Activated CD4-positive, alpha-beta T cell treated with anti-CD3 and anti-CD28 coated beads for 36 hours (primary cell): ENCODE measurements at regions not wholly inside any gene's neighbourhood (a gene's known extent, or its start where the extent isn't known, plus 50 kb on each side); places are given as distances from the start of the nearest gene placed in this dataset.
"Not testable (repeated sequence)": the region's sequence is repeated elsewhere in the genome, so short reads cannot be mapped to it uniquely, and the experiment has no call there.

ENCODE experiments used
- ATAC-seq: fragments of 200-7000 bp; cut with Tn5 transposase; one replicate; pipeline ENCODE4 v1.10.0; 2021; ENCODE audit warnings: mild to moderate bottlenecking, moderate library complexity
- CTCF ChIA-PET: fragments of 350-600 bp; sonication (Branson Sonifier 250); formaldehyde crosslinking; loops from one replicate; lab custom pipeline; 2021; ENCODE audit warnings: antibody characterized with exemption; lab: Charles Lee
- POLR2A ChIA-PET: fragments of 350-600 bp; sonication (Branson Sonifier 250); formaldehyde crosslinking; loops from one replicate; lab custom pipeline; 2021; ENCODE audit warnings: antibody characterized with exemption, inconsistent platforms; lab: Charles Lee
- DNase-seq: peaks from one replicate; pipeline ENCODE4 v3.0.0-alpha.2; 2020
- H3K27ac Mint-ChIP-seq: one replicate; pipeline ENCODE4 v1.8.0; 2021; ENCODE audit warnings: mixed read lengths
- H3K27me3 Mint-ChIP-seq: one replicate; pipeline ENCODE4 v1.8.0; 2021; ENCODE audit warnings: mixed read lengths
- H3K36me3 Mint-ChIP-seq: one replicate; pipeline ENCODE4 v1.8.0; 2021; ENCODE audit warnings: low read depth, mixed read lengths
- H3K4me1 Mint-ChIP-seq: one replicate; pipeline ENCODE4 v1.8.0; 2021; ENCODE audit warnings: mixed read lengths
- H3K4me3 Mint-ChIP-seq: one replicate; pipeline ENCODE4 v1.8.0; 2021; ENCODE audit warnings: mild to moderate bottlenecking, moderate library complexity, mixed read lengths
- H3K9me3 Mint-ChIP-seq: one replicate; pipeline ENCODE4 v1.8.0; 2021; ENCODE audit warnings: low read depth, mixed read lengths
- intact Hi-C, 2 experiments: fragments of 100-400 bp; cut with DNase I in 1 of 2; cut with micrococcal nuclease in 1 of 2; formaldehyde crosslinking; loops; one replicate each; pipeline versions ENCODE4 v1.14.2 to v1.15.1; 2022 to 2024; cut with DNase I, micrococcal nuclease

DNA sequence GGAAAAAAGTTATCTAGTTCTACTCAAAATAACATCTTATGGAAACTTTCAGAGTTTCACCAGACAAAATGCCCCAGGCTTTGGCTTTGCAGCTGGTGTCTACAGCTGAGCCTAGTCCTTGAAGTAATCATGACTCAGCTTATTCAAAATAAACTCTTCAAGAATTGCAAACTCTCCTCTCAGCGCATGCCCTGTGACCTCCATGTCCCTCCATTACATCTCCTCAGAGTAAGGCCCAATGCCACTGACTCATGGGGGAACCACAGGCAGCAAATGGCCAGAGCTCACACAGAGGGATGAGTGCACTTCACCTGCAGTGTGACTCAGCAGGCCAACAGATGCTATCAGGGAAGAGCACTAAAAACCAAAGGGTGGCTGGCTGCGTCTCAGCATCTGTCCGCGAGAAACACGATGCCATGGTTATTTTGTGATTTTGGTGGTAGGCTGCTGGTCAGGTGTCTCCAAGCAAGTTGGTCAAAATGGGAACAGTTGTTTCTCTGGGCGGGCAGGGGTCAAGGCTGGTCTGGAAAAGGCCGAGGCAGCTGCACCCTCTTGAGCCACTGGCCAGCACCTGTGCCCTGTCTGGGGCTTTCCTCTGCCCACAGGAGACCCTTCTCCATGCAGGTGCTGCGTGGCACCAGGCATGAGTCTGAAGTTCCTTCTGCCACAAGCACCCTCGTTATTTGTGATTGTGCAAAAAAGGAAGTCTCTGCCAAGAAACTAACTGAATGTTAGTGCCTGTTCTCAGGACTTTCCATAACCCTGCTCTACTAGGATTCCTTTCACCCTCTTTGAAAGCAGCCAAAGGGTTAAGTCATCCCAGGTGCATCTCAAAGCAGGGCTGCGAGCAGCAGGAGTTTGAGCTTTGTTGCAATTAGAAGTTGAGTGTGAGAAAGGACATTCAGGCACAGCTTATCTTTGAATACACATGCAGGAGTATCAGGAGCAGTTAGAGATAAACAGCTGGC lies 118.1 kb upstream of the PLGLB2 start:
- H3K27me3 Mint-ChIP-seq, POLR2A ChIA-PET, CTCF ChIA-PET, H3K9me3 Mint-ChIP-seq, H3K36me3 Mint-ChIP-seq, H3K4me3 Mint-ChIP-seq, intact Hi-C loops, H3K27ac Mint-ChIP-seq: not testable (repeated sequence)
- DNase-seq = peak; percentile 51
- ATAC-seq = peak; percentile 43
- H3K4me1 Mint-ChIP-seq = peaks cover 16% of the 10 kb centered on the region

DNA sequence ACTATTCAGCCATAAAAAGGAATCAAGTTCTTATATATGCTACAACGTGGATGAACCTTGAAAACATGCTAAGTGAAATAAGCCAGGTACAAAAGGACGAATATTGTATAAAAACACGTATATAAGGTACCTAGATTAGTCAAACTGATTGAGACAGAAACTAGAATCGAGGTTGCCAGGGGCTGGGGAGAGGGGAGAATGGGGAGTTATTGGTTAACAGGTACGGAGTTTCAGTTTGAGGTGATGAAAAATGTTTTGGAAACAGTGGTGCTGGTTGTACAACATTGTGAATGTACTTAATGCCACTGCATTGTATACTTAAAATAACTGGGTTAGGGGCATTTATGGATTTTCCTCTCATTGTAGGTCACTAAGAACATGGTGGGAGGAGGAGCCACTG lies 117.0 kb upstream of the PLGLB2 start:
- H3K4me3 Mint-ChIP-seq, POLR2A ChIA-PET, H3K36me3 Mint-ChIP-seq, H3K9me3 Mint-ChIP-seq, CTCF ChIA-PET, intact Hi-C loops, DNase-seq, H3K27me3 Mint-ChIP-seq, H3K27ac Mint-ChIP-seq: not testable (repeated sequence)
- H3K4me1 Mint-ChIP-seq = peaks cover 20% of the 10 kb centered on the region
- peak; percentile 21 for ATAC-seq

DNA sequence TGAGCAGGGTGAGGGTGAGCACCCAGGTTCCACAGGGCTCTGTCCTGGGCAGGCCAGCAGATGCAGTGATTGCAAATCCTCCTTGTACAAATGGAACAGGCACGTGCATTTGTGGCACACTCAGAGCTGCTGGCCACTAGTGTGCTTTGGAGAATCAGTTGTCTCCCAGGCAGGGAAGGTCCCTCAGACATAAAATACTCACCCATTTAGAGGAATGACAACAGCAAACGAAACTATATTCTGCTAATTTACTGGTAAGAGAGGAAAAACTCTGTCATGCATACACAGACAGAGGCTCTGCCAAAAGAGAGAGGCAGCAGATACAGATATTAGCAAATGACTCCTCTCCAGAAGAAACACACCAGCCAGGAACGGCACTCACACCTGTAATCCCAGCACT lies 116.5 kb upstream of the PLGLB2 start:
- ATAC-seq = peak; percentile 56
- H3K9me3 Mint-ChIP-seq, CTCF ChIA-PET, H3K27me3 Mint-ChIP-seq, H3K36me3 Mint-ChIP-seq, POLR2A ChIA-PET, intact Hi-C loops, H3K4me3 Mint-ChIP-seq: not testable (repeated sequence)
- DNase-seq = peak; percentile 41
- H3K27ac Mint-ChIP-seq = peak overlapping the region; percentile 94
- peaks cover 20% of the 10 kb centered on the region for H3K4me1 Mint-ChIP-seq

DNA sequence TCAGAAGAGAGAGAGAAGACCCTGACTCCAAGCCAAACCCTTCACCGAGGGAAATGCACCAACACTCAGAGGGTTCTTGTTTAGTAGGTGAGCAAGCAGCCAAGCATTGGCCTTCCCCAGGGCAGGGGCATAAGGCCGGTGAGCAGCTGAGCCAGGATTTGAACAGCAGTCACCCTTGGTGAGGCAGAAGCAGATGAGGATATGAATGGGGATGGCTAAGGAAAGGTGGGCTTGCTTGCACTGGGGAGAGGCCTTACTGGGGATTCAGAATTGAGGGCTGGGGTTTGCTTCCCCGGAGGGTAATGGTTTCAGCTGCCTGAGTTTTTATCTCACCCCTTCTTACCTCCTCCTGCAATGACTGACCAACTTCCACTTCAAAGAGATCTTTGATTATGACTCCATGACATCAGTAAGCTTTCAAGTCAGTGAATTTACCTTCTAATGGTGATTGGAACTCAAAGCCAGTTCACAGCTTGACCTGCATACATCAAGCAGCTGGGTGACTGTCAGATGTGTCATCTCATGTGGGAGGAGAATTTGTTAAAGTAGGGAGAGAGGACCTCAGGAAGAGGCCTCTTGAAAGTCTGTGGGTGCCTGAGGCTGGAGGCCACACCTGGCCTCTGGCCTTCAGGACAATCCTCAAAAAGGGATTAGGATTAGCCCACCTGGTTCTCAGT lies 114.5 kb upstream of the PLGLB2 start:
- peaks cover 20% of the 10 kb centered on the region for H3K4me1 Mint-ChIP-seq
- DNase-seq (peak; percentile 31), ATAC-seq (peak; percentile 42)
- H3K4me3 Mint-ChIP-seq, H3K36me3 Mint-ChIP-seq, intact Hi-C loops, POLR2A ChIA-PET, H3K9me3 Mint-ChIP-seq, CTCF ChIA-PET, H3K27me3 Mint-ChIP-seq: not testable (repeated sequence)
- H3K27ac Mint-ChIP-seq = peak overlapping the region; percentile 65

DNA sequence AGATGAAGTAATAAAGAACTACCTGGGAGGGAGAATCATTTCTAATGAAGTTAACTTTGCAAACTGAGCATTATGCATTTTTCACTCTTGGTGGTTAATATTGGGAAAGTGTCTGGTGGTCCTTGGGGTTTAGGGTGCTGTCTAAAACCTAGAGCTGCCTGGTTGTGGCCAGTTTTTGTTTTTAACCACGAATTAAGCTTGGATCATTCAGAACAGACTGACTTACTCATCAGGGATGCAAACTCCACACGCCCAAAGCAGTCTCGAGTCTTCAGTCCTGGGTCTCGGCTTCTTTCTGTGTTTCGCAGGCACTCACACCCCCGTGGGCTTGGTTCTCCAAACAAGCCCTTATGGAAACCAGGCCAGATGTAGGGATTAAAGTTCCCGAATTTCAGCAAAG lies 113.8 kb upstream of the PLGLB2 start:
- POLR2A ChIA-PET, H3K4me3 Mint-ChIP-seq, intact Hi-C loops, H3K27me3 Mint-ChIP-seq, H3K36me3 Mint-ChIP-seq, H3K9me3 Mint-ChIP-seq, CTCF ChIA-PET: not testable (repeated sequence)
- ATAC-seq = peak; percentile 46
- Mint-ChIP-seq H3K27ac (peak overlapping the region; percentile 90), H3K4me1 (peaks cover 20% of the 10 kb centered on the region)
- DNase-seq = peak; percentile 29

DNA sequence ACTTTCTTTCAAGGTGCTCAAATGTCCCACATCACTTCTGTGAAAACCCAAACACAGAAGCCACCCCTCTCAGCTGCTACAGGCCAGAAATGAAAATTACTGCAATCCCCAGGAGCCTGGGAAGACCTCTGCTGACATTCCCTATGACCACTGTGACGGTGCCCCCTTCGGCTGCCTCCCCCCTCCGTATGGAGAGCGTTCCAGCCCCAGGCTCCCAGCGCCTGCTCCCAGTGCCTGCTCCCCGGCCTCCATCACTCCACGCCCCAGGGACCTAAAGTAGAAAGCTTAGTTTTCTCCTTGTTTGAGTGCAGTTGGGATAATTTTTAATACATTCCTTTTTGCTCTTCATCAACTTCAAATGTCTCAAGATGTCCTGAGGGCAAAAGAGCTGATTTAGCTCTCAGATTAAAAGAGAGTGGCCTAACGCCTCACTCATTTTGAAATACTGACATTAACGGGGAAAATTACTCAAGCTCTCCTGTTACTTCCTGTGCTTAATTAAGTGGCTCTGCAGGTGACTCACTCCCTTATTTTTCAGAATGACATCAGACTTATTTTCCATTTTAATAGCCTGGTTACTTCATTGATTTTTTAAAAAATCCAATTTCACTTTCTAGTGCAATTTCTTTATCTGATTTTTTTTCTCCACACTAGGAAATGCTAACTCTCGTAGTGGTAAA lies 112.8 kb upstream of the PLGLB2 start:
- H3K9me3 Mint-ChIP-seq, H3K27me3 Mint-ChIP-seq, CTCF ChIA-PET, POLR2A ChIA-PET, H3K36me3 Mint-ChIP-seq, H3K4me3 Mint-ChIP-seq, intact Hi-C loops: not testable (repeated sequence)
- peak; percentile 29 for ATAC-seq
- peaks cover 19% of the 10 kb centered on the region for H3K4me1 Mint-ChIP-seq
- peak overlapping the region; percentile 90 for H3K27ac Mint-ChIP-seq
- DNase-seq = peak; percentile 11

DNA sequence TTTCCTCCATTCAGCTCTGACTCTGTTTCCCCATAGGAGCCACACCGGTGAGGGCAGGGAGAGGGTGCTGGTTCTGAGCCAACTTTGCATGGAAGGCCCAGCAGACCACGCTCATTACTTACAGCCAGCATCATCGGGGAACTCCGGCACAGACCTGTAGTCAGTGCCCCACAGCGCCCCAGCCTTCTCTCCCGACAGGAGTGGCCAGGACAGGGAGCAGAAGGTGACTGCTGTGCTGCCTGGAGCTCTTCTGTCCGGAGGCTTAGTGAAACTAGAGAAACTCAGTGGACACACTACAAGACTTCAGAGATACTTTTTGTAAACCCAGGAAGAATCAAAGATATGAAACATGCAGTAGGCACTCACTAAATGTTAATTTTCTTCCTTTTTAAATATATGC lies 111.6 kb upstream of the PLGLB2 start:
- peaks cover 18% of the 10 kb centered on the region for H3K4me1 Mint-ChIP-seq
- H3K27ac Mint-ChIP-seq, H3K36me3 Mint-ChIP-seq, H3K9me3 Mint-ChIP-seq, H3K27me3 Mint-ChIP-seq, H3K4me3 Mint-ChIP-seq, ATAC-seq, intact Hi-C loops, DNase-seq, CTCF ChIA-PET, POLR2A ChIA-PET: not testable (repeated sequence)

DNA sequence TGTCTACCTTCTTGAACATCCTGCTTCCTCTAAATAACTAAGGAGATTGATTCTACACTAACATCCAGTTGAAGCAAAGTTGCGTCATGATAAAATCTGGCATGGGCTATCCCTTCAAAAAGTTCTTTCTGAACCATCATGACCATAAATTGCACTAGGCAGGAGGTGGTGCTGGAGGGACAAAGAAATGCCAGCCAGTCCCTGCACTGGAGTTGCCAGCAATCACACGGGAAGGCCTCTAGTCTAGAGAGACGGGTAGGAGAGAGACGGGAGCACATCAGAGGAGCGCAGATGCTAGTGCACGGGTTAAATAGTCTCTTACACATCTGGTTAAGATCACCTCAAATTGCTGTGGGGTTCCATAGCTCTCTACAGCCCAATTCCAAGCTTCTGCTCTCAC lies 111.2 kb upstream of the PLGLB2 start:
- H3K27ac Mint-ChIP-seq, intact Hi-C loops, H3K36me3 Mint-ChIP-seq, ATAC-seq, DNase-seq, POLR2A ChIA-PET, CTCF ChIA-PET, H3K9me3 Mint-ChIP-seq, H3K27me3 Mint-ChIP-seq, H3K4me3 Mint-ChIP-seq: not testable (repeated sequence)
- H3K4me1 Mint-ChIP-seq = peaks cover 15% of the 10 kb centered on the region

DNA sequence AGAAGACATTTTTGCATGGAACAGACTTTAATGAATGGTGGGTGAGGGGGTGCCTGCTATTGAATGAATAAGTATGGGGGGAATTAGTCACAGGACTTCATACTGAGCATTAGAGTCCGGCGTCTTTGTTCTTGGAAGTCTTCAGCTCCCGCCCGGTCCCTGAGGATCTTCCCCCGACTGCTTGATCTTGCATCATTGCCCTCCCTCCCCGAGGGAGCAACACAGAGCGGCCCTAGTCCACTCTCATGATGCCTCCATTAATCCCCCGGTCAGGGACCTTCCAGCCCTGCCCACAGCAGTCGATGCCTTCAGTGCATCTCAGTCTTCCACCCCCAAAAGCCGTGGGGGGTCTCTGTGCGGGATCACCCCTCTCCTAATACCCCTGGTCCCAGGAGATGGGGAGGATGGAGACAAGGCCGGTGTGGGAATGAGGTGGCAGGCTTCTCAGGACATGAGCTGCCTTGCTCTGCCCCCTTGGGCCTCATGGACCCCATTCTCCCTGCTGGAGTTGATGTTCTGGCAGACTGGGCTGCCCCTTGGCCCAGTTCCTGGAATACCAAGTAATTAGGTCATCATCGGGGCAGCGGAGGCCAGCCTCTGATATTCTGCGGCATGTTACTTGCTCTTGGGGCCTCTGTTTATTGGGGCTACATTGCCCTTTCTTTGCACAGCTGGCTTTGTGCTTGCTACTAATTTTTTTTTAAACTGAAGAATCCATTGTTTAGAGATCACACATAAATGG lies 110.5 kb upstream of the PLGLB2 start:
- H3K9me3 Mint-ChIP-seq, H3K27ac Mint-ChIP-seq, H3K27me3 Mint-ChIP-seq, ATAC-seq, POLR2A ChIA-PET, H3K4me3 Mint-ChIP-seq, H3K36me3 Mint-ChIP-seq, intact Hi-C loops, CTCF ChIA-PET, DNase-seq: not testable (repeated sequence)
- H3K4me1 Mint-ChIP-seq = peaks cover 14% of the 10 kb centered on the region

DNA sequence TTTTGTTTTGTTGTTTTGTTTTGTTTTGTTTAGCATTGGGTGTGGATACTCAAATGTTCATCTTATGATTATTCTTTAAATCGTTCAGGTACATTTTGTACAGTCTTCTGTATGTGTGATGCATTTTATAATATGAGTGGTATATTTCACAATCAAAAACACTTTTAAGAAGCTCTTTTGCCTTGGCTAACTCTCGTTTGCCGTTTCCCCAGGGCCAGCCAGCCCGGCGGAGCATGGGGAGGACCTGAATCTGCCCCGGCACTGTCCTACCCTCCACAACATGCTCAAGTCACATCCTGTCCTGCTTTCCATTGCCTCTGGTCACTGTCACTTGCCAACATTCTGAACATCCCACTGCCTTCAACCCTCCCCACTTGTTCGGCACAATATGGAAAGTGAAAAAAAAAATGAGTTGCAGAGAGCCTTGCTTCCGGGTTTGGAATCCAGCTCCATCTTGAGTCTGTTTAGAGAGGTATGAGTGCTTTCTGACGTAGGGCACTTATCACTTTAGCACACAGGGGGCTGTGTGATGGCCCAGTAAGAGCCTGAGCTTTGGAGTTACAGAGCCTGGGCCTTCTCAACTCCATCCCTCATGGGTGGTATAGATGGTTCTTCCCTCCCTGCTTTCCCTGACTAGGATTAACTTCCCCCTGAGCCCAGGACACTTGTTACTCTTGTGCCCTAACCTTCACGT lies 109.6 kb upstream of the PLGLB2 start:
- ATAC-seq, H3K36me3 Mint-ChIP-seq, H3K27me3 Mint-ChIP-seq, H3K4me3 Mint-ChIP-seq, DNase-seq, intact Hi-C loops, CTCF ChIA-PET, H3K9me3 Mint-ChIP-seq, H3K27ac Mint-ChIP-seq: not testable (repeated sequence)
- POLR2A ChIA-PET = interaction anchor here (0.5 kb wide), 1 partner anchor 377 kb away, joined by 5 read pairs; no protein-coding TSS in a partner anchor
- H3K4me1 Mint-ChIP-seq = peaks cover 12% of the 10 kb centered on the region

DNA sequence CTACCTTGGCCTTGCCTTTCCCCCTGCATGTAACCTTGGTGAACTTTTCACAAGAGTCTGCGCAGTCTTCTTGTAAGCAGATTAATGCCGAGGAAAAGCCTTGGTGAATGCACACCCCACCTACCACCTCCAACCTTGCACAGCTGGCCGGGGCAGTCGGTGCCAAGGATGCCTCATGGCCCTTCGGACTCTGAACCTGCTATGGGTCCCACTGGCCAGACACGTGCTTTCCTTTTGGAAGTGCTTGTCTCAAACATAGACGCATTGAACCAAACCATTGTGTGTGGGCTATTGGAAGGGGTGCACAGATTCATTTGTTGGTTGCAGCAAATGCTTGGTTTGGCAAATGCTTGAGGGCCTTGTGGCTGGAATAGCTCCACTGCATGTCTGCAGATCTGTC lies 109.0 kb upstream of the PLGLB2 start:
- H3K36me3 Mint-ChIP-seq, DNase-seq, intact Hi-C loops, H3K27ac Mint-ChIP-seq, H3K9me3 Mint-ChIP-seq, ATAC-seq, CTCF ChIA-PET, H3K27me3 Mint-ChIP-seq, H3K4me3 Mint-ChIP-seq, POLR2A ChIA-PET: not testable (repeated sequence)
- H3K4me1 Mint-ChIP-seq = peaks cover 10% of the 10 kb centered on the region
